Natural killer cell (primary cell): ENCODE measurements at regions not wholly inside any gene's neighbourhood (a gene's known extent, or its start where the extent isn't known, plus 50 kb on each side); places are given as distances from the start of the nearest gene placed in this dataset.
A peak's percentile ranks its signal among the peaks of the same experiment; 100 is the strongest.

Experiments used
- ATAC-seq, 3 donors: fragments of 150-1000 bp in 2 of 3; fragments of 200-7000 bp in 1 of 3; cut with Tn5 transposase; 1 replicate in 1 of 3; 2 replicates in 2 of 3; pipeline ENCODE4 v1.10.0; 2021; ENCODE audit warnings: mild to moderate bottlenecking in 2 of 3, moderate library complexity in 2 of 3
- DNase-seq, 2 donors: peaks; one replicate each; pipeline versions ENCODE4 v3.0.0 to v3.0.0-alpha.2; 2013 to 2021; ENCODE audit warnings: mixed read lengths in 1 of 2
- H3K27ac ChIP-seq: one replicate; pipeline ENCODE4 v1.5.1; 2013; ENCODE audit warnings: mild to moderate bottlenecking, low read length
- H3K27me3 ChIP-seq: one replicate; pipeline ENCODE4 v1.6.1; 2013; ENCODE audit warnings: low read length; ENCODE audit not compliant: control insufficient read depth, insufficient read depth
- H3K36me3 ChIP-seq: one replicate; pipeline ENCODE4 v1.6.1; 2013; ENCODE audit warnings: low read length; ENCODE audit not compliant: control insufficient read depth, insufficient read depth
- H3K4me1 ChIP-seq: one replicate; pipeline ENCODE4 v1.6.1; 2013; ENCODE audit warnings: low read length; ENCODE audit not compliant: control insufficient read depth, insufficient read depth
- H3K4me3 ChIP-seq: one replicate; pipeline ENCODE4 v1.5.1; 2013; ENCODE audit warnings: low read length
- H3K9me3 ChIP-seq: one replicate; pipeline ENCODE4 v1.6.1; 2013; ENCODE audit warnings: low read length; ENCODE audit not compliant: control insufficient read depth, insufficient read depth
- H3K27ac Mint-ChIP-seq, 2 donors: one replicate each; pipeline ENCODE4 v1.8.0; 2022; ENCODE audit warnings: mild to moderate bottlenecking in 2 of 2, mixed read lengths in 2 of 2, moderate library complexity in 1 of 2
- H3K27me3 Mint-ChIP-seq, 2 donors: one replicate each; pipeline ENCODE4 v1.8.0; 2022; ENCODE audit warnings: low read depth in 2 of 2, mixed read lengths in 2 of 2
- H3K36me3 Mint-ChIP-seq: one replicate; pipeline ENCODE4 v1.8.0; 2022; ENCODE audit warnings: mixed read lengths
- H3K4me1 Mint-ChIP-seq, 2 donors: one replicate each; pipeline ENCODE4 v1.8.0; 2022; ENCODE audit warnings: mixed read lengths in 2 of 2
- H3K4me3 Mint-ChIP-seq: one replicate; pipeline ENCODE4 v1.8.0; 2022; ENCODE audit warnings: mild to moderate bottlenecking, moderate library complexity, mixed read lengths
- H3K9me3 Mint-ChIP-seq, 2 donors: one replicate each; pipeline ENCODE4 v1.8.0; 2022; ENCODE audit warnings: mixed read lengths in 2 of 2
- CTCF ChIP-seq: fragments of 200-600 bp; IDR thresholded peaks from one replicate; pipeline ENCODE4 v1.8.0; 2022; ENCODE audit warnings: antibody characterized with exemption
- WGBS: methylation state at CpG from one replicate; pipeline ENCODE4 v1.1.7; 2013; ENCODE audit warnings: missing lambda C conversion rate; ENCODE audit not compliant: insufficient coverage; 5-methylcytosine and 5-hydroxymethylcytosine counted together
- intact Hi-C: fragments of 100-400 bp; cut with micrococcal nuclease; formaldehyde crosslinking; loops from one replicate; pipeline ENCODE4 v1.14.2; 2022

DNA sequence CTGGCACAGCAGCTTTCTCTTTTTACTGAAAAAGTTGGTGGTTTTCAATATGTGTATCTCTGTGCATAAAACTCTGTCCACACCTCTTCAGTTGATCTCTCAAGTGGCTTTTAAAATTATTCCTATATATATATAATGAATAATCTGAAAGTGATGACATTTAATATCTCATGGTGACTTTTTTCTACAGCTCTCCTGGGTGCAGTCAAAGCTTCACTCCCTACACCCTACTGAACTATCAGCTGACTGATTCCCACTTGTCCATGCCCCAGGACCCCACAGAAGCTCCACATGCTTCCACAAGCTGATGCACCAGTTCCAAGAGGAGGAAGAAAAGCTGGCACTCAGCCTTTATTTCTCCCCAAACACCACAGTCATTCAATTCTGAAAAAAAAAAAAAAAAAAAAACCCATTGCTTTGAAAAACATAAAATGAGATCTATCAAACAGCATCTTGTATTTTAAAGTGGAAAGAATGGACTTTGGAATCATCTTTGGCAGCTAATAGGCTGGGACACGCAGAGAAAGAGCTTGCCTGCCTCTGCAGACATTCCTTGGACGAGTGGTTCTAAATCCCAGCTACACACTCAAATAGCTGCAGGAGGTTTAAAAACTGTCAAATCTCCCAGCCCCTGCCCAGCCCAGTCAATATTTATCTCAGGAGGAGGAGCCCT, 75.3 kb upstream of the GDF10 start:
- Mint-ChIP-seq H3K4me1 (no peaks in the 10 kb centered on the region), H3K27me3 (peaks cover 0 to 7% of the 10 kb centered on the region in 2 donors), H3K36me3 (no peaks in the 10 kb centered on the region), H3K4me3 (no peak overlapping the region), H3K27ac (no peak overlapping the region), H3K9me3 (peaks cover 0 to 3% of the 10 kb centered on the region in 2 donors)
- no peaks in the 10 kb centered on the region for H3K4me1 ChIP-seq
- H3K36me3 ChIP-seq: no peaks in the 10 kb centered on the region
- no peak overlapping the region for H3K4me3 ChIP-seq
- intact Hi-C loops: no loop called here
- H3K27ac ChIP-seq: no peak overlapping the region
- H3K9me3 ChIP-seq: no peaks in the 10 kb centered on the region
- no peak for TF ChIP-seq CTCF
- DNase-seq: no peak
- WGBS: 80% methylated on average over 2 of the region's 2 CpGs
- no peak for ATAC-seq
- no peaks in the 10 kb centered on the region for H3K27me3 ChIP-seq

- Histone ChIP-seq H3K9me3 (no peaks in the 10 kb centered on the region), H3K27ac (no peak overlapping the region), H3K4me3 (no peak overlapping the region), H3K4me1 (no peaks in the 10 kb centered on the region), H3K36me3 (no peaks in the 10 kb centered on the region), H3K27me3 (no peaks in the 10 kb centered on the region)
- no peaks in the 10 kb centered on the region for H3K36me3 Mint-ChIP-seq
- H3K9me3 Mint-ChIP-seq: peaks cover 0 to 3% of the 10 kb centered on the region in 2 donors
- peaks cover 0 to 8% of the 10 kb centered on the region in 2 donors for H3K27me3 Mint-ChIP-seq
- TF ChIP-seq CTCF: no peak
- DNase-seq (peak in 1 of 2 donors; percentile 18), ATAC-seq (no peak)
- H3K4me3 Mint-ChIP-seq: no peak overlapping the region
- intact Hi-C loops: no loop called here
- no peaks in the 10 kb centered on the region for H3K4me1 Mint-ChIP-seq
- WGBS: 85% methylated on average over 8 of the region's 8 CpGs
- no peak overlapping the region for H3K27ac Mint-ChIP-seq
Observed at GRCh38 chr10:47225219-47225927, 74.6 kb upstream of the GDF10 start.

DNA sequence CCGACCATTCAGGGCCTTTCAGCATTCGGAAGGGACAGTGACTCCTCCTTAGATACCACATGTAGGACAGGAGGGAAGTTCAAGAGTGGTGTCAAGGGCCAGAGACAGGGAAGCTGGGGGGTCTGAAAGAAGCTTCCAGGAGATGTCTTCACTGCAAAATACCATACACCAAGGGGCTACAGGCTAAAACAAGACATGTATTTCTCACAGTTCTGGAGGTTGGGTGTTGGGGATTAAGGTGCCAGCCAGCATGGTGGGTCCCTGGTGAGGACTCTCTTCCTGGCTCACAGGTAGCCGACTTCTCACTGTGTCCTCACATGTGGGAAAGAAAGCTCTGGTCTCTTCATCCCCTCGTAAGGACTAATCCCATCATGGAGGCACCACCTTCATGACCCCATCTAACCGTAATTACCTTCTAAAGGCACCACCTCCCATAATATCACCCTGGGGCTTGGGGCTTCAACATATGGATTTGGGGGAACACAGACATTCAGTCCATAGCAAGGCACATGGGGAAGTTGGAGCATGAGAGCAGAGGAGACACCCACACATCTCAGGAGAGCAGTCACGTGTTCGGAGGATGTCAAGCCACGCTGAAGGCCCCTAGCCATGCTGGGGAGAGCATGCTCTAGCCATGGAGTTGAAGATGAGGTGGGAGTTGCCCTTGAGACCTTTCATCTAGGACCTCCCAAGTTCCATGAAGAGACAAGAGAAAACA, 73.9 kb upstream of the GDF10 start:
- Mint-ChIP-seq H3K4me1 (no peaks in the 10 kb centered on the region), H3K4me3 (no peak overlapping the region), H3K27ac (no peak overlapping the region), H3K27me3 (peaks cover 0 to 10% of the 10 kb centered on the region in 2 donors), H3K36me3 (no peaks in the 10 kb centered on the region), H3K9me3 (peaks cover 0 to 3% of the 10 kb centered on the region in 2 donors)
- ATAC-seq (no peak), DNase-seq (no peak)
- TF ChIP-seq CTCF: no peak
- intact Hi-C loops: no loop called here
- Histone ChIP-seq H3K36me3 (no peaks in the 10 kb centered on the region), H3K4me3 (no peak overlapping the region), H3K4me1 (no peaks in the 10 kb centered on the region), H3K27ac (no peak overlapping the region), H3K27me3 (no peaks in the 10 kb centered on the region), H3K9me3 (no peaks in the 10 kb centered on the region)
- 90% methylated on average over 6 of the region's 8 CpGs for WGBS
